HG02943 (cell line): ENCODE measurements at regions not wholly inside any gene's neighbourhood (a gene's known extent, or its start where the extent isn't known, plus 50 kb on each side); places are given as distances from the start of the nearest gene placed in this dataset.
"Not testable (repeated sequence)": the region's sequence is repeated elsewhere in the genome, so short reads cannot be mapped to it uniquely, and the experiment has no call there.

Experiments
- ATAC-seq: cut with Tn5 transposase; IDR thresholded peaks from one replicate; pipeline ENCODE4 v1.9.1; 2021; ENCODE audit warnings: mild to moderate bottlenecking, low read depth, moderate library complexity; ENCODE audit not compliant: unreplicated experiment

DNA sequence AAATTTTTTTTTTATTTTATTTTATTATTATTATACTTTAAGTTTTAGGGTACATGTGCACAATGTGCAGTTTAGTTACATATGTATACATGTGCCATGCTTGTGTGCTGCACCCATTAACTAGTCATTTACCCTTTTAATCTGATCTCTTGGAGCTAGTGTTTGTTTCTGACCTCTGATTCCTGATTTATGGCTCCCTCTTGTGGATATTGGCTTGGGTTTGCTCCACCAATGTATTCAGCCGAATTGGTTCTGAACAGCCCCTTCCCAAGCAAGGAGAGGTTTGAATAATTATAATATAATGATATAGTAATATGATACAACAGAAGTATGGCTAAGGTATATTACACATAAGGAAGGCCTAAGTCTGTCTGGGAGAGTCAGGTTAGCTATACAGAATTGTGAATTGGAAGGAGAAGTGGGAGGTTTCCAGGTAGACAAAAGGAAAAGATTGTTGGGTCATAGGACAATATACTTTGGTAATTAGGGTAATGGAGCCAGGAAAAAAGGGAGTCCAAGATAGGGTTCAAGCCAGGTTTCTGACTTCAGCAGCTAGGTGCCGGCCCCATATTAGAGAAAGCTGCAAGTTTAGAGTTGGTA is 53.1 kb upstream of the HMCN1 start:
- no peak for ATAC-seq

DNA sequence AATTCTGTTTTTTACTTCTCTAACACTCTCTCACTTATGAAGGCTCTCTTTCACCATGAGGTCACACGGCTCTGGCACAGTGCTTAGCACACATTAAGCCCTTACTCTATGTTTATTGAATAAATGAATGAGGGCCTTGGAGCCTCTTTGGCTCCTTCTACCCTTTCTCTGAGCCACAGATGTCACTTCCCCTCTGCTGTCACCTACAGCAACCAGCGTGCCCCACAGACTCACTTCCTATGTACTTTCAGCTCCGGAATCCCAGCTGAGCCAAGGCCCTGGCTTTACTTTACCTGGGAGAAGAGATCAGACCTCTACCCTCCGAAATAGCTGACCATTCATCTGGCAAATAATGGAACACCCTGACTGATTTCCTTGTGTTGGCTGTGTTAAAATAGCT is 53.7 kb upstream of the HMCN1 start:
- no peak for ATAC-seq

DNA sequence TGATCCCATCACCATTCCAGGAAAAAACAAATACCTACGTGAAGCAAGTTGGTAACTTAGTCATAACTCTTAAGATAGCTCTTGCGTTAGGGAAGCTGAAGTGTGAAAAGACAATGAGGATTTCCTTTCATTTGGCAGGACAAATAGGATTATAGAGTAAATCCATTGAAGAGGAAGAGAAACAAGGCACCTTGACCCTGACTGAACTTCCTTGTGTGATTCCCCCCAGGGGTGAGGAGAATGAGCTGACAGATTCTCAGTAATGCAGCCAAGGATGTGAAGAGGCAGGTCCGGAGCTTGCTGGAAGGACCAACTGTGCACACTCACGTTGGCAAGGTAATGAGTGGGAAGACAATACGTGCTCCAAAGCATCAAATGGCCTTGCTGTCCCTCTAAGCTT is 55.0 kb upstream of the HMCN1 start:
- no peak for ATAC-seq

DNA sequence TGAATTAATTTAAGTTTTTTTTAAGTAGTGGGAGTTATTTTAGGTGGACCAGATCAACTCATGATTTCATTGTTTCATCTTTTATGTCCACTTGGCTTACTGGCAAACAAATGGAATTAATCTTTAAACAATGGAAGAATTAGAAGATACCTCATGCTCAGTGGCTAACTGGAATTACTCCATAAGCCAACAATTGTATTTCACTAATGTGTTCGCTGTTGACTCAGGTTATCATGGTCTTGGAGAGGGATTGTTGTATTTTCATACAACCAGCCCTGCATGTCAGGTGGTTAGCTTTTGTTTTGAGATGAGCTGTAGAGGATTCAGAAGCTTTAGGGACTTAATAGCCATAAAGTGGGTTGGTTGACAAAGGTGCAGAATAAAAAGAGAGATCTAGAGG is 57.2 kb upstream of the HMCN1 start:
- no peak for ATAC-seq

DNA sequence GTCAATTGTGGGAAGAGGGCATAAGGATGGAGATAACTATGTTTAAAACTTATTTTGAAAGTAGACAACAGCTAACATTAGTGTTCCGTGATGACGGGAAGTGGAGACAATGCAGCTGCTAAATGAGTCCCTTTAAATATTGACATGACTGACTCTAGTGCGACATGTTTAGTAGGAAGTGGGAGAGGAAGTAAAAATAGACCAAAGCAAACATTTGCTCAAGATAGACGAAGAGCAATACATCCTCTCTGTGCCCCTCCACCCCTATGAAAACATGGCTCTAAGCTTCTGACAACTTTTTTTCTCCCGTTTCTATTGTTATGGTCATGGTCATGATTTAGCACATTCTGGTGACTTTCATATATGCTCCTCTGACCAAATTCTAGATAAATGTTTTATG is 60.0 kb upstream of the HMCN1 start:
- ATAC-seq: no peak

DNA sequence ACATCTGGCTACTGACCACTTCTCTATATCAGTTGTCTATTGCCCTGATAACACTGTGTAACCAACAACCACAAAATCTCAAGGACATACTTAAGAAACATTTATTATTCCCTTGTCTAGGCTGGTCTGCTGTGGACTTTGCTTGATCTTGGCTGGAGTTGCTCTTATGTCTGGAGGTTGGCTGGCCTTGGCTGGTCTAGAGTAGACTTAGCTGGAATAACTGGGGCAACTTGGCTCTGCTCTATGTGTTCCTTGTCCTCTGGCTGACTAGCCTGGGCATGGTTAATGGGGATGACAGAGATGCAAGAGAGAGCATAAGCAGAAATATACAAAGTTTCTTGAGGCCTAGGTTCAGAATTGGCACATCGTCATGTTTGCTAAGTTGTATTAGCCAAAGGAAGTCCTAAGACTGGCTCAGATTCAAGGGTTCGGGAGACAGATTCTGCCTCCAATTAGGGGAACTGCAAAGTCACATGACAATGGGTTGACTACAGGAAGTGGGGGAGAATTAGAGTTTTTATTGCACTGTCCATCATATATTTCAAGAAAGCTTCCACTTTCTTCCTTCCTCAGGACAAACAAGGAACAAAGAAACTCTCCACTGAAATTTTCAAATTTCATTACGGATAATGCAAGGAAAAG is 61.4 kb upstream of the HMCN1 start:
- ATAC-seq: no peak

DNA sequence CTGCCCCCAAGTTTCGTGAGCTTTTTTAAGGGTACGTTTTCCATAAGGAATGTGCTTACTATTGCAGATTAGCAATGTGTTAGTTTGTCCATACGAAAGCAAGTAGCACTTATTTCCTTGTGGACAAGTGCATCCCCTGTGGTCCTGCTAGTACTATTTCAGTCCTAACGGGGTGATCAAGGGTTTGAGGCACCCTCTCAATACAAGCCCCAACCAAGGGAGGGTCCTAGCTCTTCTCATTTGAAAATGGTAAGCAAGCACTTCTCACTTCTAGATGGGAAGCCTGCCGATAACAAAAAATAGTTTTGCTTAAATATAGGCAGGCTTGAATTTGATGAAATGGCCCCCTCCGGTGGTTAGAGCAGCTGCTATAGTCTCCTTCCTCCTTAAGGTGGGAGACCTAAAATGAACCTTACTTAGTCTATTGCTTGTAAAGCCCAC is 64.0 kb upstream of the HMCN1 start:
- ATAC-seq: no peak

DNA sequence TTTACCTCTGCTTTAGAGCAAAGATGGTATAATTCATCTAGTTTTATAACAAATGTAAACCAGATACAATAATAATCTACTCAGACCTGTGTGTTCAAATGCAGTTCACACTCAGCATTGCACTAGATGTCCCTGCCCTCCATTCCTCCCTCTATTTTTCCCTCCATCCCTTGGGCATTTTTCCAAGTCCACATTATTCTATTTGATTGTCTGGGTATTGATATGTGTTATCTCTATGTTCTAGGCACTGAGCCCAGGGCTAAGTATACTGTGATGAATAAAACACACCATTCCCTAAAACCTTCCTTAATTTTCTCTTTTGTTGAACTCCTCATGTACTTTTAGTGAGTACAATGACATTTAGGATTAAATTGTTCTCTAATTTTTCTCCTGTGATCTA is 66.2 kb upstream of the HMCN1 start:
- no peak for ATAC-seq

DNA sequence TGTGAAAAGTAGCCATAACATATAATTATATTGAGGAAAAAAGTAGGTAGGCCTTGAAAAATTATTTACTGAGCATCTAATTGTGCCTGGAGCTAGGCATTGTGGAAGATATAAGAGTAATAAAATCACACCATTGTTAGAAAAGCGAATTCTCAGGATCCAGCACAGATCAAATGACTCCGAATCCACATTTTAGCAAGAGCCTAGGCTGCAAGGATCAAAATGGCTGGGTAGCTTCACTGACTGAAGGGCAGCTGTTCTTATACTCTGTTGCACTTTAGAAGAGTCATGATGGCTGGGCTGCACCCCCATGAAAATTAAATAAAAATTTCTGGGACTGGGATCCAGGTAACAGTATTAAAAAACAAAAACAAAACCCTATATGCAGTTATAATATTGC is 67.6 kb upstream of the HMCN1 start:
- ATAC-seq: no peak

DNA sequence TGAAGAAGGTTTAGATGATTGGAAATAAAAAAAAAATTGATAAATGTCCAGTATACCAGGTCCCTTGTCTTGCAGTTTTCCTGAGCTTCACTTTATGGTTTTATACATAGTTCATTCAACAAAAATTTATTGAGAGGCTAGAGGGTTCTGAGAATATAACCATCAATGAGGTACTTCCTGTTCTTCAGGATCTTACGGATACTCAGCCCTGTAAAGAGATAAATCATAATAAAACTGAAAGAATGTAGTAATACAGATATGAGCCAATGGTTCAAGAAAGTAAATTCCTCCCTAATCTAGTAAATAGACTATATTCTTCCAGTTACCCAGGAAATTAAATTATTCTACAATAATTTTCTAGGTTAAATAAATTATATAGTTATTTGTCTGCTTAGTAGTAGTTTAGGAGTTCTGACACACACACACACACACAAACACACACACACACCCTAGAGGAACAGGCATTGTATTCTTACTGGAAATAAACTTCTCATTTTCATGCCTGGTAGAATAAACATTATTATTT is 70.4 kb upstream of the HMCN1 start:
- ATAC-seq: no peak

DNA sequence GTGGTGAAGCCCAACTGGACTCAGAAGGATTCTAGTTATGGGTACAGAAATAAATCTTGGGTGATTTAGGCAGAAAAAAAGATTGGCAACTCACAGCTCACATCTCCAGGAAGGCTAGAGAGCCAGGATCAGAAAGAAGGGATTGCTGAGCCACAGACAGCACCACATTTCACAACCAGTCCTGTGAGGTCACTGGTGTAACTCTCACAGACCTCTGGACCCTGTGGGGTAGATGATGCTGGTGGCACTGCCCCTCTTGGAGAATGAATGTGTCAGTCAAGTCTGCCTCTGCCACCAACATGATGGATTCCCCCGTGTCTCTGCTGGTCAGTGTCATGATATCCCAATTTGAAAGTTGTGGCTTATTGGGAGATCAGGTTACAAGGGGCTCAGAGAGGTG is 70.9 kb upstream of the HMCN1 start:
- no peak for ATAC-seq

DNA sequence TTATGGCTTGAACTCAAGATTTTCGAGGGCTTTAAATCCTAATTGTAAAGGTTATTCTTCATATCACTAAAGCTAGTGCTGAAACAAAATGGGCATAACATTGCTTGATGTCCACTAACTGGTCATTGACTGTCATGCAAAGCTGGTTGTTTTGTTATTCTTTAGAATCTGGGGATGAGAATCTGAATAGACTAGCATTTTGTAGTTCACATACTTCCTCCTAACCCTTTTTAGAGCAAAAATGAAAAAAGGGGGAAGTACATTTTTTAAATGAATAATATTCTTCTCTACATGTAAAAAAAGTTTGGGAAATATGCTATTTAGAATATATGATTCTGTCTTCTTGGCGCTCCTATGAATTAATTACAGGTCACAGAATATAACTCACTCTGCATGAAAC is 72.2 kb upstream of the HMCN1 start:
- ATAC-seq: no peak

DNA sequence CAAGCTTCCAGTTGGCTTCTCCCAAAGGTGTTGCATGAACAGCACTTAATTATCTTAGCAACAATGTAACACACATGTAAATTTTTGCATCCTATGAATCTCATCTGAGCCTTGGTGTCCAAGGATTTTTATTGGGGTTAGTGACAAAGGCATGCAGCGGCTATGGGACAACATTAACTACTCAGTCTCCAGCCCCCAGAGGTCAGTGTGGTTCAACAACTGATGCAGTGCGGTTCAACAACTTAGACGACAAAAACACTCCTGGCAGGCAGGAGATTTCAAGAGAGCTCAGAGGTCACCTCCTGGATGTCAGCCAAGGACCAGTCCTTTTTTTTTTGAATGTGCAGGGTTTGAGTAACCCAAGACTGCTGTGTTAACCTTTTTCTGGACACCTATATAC is 77.5 kb upstream of the HMCN1 start:
- ATAC-seq: no peak

DNA sequence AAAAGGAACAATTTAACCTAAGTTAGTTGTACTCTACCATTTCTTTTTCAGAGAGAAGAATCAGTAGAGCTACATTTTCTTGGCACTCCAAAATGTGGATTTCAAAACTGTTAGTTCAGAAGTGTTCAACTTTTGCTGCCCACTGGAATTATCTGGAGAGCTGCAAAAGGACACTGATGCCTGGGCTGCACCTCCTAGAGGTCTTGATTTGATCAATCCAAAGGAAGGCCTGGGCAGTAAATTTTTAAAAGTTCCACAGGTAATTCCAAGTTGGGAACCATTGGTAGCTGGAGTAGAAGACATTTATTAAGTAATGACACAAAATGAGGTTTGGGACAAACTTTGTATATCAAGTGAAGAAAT is 79.3 kb upstream of the HMCN1 start:
- ATAC-seq: no peak

DNA sequence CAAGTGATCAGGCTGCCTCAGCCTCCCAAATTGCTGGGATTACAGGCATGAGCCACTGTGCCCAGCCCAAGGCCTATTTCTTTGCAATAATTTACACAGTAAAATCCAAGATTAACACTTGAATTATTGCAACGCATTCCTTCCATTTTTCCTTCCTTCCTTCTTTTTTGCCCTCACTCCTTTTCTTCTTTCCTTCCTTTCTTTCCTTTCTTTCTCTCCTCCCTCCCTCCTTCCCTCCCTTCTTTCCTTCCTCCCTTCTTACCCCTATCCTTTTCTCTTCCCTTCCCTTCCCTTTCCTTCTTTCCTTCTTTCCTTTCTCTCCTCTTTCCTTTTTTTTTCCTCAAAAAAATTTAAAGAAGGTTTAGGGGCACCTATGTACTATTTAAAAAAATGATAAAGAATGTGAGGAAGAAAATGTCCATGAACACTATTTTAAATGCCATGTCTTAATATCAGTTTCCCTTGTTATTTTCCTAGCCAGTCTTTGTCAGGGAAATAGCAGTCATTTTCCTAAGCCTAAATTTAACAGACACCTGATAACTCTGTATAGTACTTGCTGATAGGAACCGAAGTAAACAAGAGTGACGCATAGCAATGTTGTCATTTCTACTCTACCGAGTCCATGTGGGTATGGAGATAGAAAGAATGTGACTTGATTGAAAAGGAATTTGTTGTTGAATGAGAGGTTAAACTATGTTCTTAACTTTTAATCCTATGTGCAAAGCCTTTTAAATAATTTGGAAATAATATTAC is 79.8 kb upstream of the HMCN1 start:
- ATAC-seq: no peak

DNA sequence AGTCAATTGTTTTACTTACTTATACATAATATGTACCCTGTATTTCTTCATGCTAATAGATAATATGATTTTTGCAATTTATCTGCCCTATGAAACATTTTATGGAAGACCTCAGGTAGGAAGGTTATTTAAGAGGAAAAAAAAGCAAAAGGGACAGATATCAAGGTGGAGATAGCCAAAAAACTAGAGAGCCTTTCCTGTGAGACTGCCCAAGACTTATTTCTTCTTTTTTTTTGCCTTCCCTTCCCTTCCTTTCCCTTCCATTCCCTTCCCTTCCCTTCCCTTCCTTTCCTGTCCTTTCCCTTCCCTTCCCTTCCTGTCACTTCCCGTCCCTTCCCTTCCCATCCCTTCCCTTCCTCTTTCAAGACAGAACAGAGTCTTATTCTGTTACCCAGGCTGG is 80.6 kb upstream of the HMCN1 start:
- ATAC-seq: no peak

DNA sequence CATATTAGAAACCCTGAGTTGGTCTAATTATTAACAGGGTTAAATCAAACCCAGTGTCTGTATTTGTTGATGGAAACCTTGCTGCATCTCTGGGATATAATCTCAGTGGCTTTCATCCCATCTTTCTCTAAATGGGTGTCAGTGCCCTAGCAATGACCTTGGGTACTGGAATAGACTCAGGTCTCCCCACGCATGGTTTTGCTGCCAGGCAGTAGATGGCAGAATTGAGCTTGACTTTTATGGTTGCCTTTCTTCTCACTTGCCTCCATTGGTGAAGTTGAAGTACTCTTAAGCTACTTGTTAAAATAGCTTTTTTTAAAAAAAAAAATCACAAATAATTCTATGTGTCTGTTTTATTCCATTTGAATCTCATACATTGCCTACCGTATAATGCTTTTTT is 81.8 kb upstream of the HMCN1 start:
- no peak for ATAC-seq

DNA sequence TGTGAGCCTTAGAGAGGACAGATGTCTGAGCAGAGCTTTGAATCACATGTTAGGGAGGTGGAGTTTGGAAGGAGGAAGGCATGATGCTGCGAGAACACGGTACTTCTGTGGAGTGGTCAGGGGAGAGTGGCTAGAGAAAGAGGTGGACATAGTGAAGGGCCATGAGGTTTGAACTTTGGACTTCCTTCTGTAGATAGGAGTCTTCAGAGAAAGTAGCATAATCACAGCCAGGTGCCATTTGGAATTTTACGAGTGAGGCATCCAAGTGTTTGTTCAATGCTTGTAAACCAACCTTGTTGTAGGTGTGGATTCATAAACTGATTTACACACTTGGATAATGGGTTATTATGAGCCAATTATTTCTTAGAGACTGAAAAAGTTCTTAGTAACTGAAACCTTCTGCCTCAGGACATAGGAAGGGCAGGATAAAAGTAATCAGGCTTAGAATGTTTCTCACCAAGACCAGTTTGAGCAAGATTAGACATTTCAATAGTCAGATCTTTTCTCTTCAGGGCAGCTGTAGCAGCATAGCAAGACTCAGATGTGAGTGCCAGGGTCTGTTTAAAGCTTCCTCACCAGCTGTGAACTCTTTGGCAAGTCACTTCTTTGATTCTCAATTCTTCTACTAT is 83.5 kb upstream of the HMCN1 start:
- ATAC-seq: no peak

DNA sequence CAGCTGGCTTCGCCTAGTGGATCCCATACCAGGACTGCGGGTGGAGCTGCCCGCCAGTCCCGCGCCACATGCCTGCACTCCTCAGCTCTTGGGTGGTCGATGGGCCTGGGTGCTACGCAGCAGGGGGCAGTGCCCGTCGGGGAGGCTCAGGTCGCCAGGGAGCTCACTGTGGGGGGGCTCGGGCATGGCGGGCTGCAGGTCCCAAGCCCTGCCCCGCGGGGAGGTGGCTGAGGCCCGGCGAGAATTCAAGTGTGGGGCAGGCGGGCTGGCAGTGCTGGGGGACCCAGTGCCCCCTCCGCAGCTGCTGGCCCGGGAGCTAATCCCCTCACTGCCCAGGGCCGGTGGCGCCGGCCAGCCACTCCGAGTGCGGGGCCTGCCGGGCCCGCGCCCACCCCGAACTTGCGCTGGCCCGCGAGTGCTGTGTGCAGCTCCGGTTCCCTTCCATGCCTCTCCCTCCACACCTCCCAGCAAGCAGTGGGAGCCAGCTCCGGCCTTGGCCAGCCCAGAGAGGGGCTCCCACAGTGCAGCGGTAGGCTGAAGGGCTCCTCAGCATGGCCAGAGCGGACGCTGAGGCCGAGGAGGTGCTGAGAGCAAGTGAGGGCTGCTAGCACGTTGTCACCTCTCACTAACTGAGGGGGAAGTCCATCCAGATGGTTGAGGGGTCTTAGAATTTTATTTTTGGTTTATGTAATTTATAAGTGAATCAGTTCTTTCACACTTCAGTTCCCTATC is 85.2 kb upstream of the HMCN1 start:
- ATAC-seq: no peak

DNA sequence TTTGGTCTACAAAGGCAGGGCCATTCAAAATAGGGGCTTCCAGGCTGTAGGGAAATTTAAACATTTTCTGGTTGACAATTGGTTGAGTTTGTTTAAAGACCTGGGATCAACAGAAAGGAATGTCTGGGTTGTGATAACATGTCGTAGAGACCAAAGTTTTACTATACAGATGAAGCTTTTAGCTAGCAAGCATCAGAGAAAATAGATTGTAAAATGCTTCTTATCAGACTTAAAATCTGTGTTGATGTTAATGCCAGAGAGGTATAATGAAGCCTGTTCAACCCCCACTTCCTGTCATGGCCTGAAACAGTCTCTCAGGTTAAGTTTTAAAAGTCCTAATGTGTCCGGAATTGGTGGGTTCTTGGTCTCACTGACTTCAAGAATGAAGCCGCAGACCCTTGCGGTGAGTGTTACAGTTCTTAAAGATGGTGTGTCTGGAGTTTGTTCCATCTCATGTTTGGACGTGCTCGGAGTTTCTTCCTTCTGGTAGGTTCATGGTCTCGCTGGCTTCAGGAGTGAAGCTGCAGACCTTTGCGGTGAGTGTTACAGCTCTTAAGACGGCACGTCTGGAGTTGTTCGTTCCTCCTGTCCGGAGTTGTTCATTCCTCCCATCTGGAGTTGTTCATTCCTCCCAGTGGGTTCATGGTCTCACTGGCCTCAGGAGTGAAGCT is 86.5 kb upstream of the HMCN1 start:
- not testable (repeated sequence) for ATAC-seq
